Left ventricle myocardium inferior (tissue), 1 donor: ENCODE measurements at regions not wholly inside any gene's neighbourhood (a gene's known extent, or its start where the extent isn't known, plus 50 kb on each side); places are given as distances from the start of the nearest gene placed in this dataset.

Experiments
- DNase-seq: peaks from one replicate; pipeline ENCODE4 v3.0.0-alpha.2; 2020
- H3K27ac ChIP-seq: fragments of 200-600 bp; replicated peaks from 2 replicates; pipeline ENCODE4 v1.8.0; 2021
- H3K27me3 ChIP-seq: fragments of 200-600 bp; 2 replicates; pipeline ENCODE4 v1.8.0; 2021; ENCODE audit warnings: low read depth
- H3K36me3 ChIP-seq: fragments of 200-600 bp; 2 replicates; pipeline ENCODE4 v1.8.0; 2021
- H3K4me1 ChIP-seq: fragments of 200-600 bp; 2 replicates; pipeline ENCODE4 v1.8.0; 2021
- H3K4me3 ChIP-seq: fragments of 200-600 bp; 2 replicates; pipeline ENCODE4 v1.8.0; 2021; ENCODE audit warnings: mild to moderate bottlenecking, moderate library complexity
- H3K9me3 ChIP-seq: fragments of 200-600 bp; replicated peaks from 2 replicates; pipeline ENCODE4 v1.8.0; 2021
- intact Hi-C: fragments of 100-400 bp; cut with micrococcal nuclease; formaldehyde crosslinking; loops from one replicate; pipeline ENCODE4 v1.11.0; 2022
- TF ChIP-seq, protein P1 (sequence below): fragments of 200-600 bp; IDR thresholded peaks from 2 replicates; pipeline ENCODE4 v1.8.0; 2021; ENCODE audit warnings: antibody characterized with exemption, mild to moderate bottlenecking, borderline replicate concordance
- donor health status: DM: no; HTN: yes; CAD: no; lungs with severe emphysema.

DNA sequence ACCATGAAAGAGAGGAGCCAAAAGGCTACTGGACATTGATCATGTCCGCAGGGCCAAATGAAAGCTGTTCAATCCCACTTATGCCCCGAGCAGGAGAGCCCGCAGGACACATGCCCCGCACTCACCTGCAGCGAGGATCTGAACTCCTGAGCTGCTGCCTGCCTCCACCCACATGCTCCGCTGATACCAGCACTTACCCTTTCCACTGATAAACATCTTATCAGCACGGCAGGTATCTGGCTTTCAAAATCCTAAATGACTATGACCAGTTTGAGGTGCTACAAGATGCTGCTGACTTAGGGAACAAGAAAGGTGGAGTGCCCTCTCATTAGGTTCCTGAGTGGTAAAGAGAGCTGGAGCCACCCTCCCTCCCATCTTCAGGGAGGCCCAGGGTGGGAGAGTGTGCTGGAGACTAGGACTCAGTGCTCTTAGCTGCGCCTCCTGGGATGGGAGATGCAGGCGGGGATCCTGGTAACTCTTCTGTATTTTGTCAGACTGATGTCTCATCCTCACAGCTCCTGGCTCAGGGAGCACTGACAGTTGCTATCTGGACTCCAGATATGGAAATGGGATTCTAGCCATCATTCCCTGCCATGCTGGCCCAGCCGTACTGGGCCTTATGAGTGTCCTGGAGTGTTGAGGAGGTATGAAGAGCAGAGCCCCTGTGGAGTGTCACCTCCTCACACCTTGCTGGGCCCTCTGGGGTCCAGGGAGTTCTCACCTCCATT is 86.4 kb upstream of the F3 start:
- no peak overlapping the region for H3K4me3 ChIP-seq
- DNase-seq: no peak
- peaks cover 4% of the 10 kb centered on the region for H3K27me3 ChIP-seq
- no peaks in the 10 kb centered on the region for H3K9me3 ChIP-seq
- no peaks in the 10 kb centered on the region for H3K36me3 ChIP-seq
- intact Hi-C loops: no loop called here
- H3K27ac ChIP-seq: no peak overlapping the region
- peaks cover 17% of the 10 kb centered on the region for H3K4me1 ChIP-seq
- TF ChIP-seq, protein P1, sequence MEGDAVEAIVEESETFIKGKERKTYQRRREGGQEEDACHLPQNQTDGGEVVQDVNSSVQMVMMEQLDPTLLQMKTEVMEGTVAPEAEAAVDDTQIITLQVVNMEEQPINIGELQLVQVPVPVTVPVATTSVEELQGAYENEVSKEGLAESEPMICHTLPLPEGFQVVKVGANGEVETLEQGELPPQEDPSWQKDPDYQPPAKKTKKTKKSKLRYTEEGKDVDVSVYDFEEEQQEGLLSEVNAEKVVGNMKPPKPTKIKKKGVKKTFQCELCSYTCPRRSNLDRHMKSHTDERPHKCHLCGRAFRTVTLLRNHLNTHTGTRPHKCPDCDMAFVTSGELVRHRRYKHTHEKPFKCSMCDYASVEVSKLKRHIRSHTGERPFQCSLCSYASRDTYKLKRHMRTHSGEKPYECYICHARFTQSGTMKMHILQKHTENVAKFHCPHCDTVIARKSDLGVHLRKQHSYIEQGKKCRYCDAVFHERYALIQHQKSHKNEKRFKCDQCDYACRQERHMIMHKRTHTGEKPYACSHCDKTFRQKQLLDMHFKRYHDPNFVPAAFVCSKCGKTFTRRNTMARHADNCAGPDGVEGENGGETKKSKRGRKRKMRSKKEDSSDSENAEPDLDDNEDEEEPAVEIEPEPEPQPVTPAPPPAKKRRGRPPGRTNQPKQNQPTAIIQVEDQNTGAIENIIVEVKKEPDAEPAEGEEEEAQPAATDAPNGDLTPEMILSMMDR: no peak

DNA sequence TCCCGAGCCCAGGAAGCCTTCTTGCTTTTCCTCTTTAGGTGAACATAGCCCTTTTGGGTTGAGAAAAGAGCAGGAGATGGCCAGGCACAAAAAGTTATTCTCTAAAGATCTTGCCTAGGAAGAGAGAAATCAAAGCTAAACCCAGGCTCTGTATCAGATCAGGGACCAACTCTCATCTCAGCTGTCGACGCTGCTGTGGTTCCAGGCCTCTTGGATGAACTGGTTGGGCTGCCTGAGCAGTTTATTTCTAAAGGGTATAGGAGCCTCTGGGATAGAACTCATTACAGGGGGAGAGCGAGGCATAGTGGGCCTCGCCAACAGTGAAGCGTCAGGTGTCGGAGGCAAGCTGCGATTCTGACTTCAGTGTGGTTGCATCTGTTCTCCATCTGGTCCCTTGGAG is 82.6 kb upstream of the F3 start:
- H3K4me3 ChIP-seq: no peak overlapping the region
- TF ChIP-seq, protein P1: no peak
- H3K27me3 ChIP-seq: peaks cover 4% of the 10 kb centered on the region
- no peaks in the 10 kb centered on the region for H3K36me3 ChIP-seq
- no peaks in the 10 kb centered on the region for H3K9me3 ChIP-seq
- intact Hi-C loops: no loop called here
- no peak overlapping the region for H3K27ac ChIP-seq
- peaks cover 17% of the 10 kb centered on the region for H3K4me1 ChIP-seq
- no peak for DNase-seq

DNA sequence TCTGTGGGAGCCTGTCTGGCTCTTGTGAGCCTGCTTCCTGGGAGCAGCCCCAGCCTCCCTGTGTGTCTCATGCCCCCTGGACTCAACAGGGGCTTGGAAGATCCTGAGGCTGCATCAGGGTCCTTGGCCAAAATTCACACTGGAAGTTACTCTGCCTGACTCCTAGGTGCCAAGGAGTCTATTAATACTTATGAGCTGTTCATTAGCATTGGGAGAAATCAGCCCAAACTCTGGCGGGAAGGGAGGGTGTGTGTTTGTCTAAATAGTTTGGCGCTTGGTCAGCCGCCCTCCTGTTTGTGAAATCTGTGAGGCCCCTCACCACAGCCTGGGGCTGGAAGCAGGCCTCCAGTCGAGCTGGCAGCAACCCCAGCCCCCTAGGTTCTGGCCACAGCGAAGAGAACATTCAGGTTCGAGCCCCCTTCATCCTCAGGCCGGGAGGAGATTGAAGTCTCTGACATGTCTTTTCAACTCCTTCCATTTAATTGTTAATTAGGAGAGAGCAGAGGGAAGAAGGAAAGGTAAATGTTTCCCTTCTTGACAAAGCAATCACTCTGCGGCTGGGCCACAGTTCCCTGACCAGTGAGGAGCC is 82.1 kb upstream of the F3 start:
- H3K9me3 ChIP-seq: no peaks in the 10 kb centered on the region
- no peak overlapping the region for H3K27ac ChIP-seq
- intact Hi-C loops: no loop called here
- H3K27me3 ChIP-seq: peaks cover 4% of the 10 kb centered on the region
- TF ChIP-seq, protein P1: no peak
- no peak overlapping the region for H3K4me3 ChIP-seq
- H3K4me1 ChIP-seq: peaks cover 14% of the 10 kb centered on the region
- DNase-seq: no peak
- H3K36me3 ChIP-seq: no peaks in the 10 kb centered on the region

DNA sequence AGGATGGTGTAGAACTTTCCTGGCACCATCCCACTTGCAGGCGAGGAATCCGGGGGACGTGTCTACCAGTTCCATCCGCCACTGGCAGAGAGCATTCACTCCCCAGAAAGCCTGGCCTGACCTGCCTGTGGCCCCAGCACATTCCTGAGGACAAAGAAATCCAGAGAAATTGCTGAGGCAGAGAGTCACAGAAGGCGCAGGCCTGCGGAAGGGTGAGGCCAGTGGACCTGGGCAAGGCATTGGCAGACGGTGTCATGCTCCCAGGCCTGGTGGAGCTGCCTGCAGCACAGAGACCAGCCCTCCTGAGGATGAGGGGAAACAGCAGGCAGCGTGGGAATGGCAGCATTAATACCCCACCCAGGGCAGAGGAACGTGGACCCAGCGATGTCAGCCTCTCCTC is 81.2 kb upstream of the F3 start:
- TF ChIP-seq, protein P1: no peak
- intact Hi-C loops: no loop called here

DNA sequence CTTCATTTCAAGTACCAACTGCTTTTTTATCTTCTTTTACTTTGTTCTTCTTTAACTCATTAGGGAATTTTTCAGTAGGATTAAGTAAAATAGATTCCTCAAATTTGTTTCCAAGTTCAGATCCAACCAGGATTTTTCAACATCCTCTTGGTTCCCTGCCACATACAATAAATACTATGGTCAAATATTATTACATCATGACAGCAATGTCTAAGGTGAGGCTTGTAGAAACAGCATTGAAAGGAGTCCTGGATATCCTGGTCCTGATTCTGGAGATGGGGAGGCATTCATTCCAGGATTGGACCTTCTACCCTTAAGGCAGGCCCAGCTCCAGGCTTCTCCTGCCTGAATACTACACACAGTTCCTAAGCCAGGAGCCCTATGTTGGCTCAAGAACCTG is 80.2 kb upstream of the F3 start:
- Histone ChIP-seq H3K27me3 (no peaks in the 10 kb centered on the region), H3K4me1 (peaks cover 7% of the 10 kb centered on the region), H3K9me3 (no peaks in the 10 kb centered on the region), H3K36me3 (no peaks in the 10 kb centered on the region), H3K4me3 (no peak overlapping the region), H3K27ac (no peak overlapping the region)
- intact Hi-C loops: no loop called here
- DNase-seq: no peak
- TF ChIP-seq, protein P1: no peak

More for the DNA sequence above, 81.2 kb upstream of the F3 start:
- peaks cover 7% of the 10 kb centered on the region for H3K4me1 ChIP-seq
- DNase-seq: no peak
- no peaks in the 10 kb centered on the region for H3K9me3 ChIP-seq
- H3K4me3 ChIP-seq: no peak overlapping the region
- no peaks in the 10 kb centered on the region for H3K36me3 ChIP-seq
- no peaks in the 10 kb centered on the region for H3K27me3 ChIP-seq
- H3K27ac ChIP-seq: no peak overlapping the region
